ENCODE measurements at regions not wholly inside any gene's neighbourhood (a gene's known extent, or its start where the extent isn't known, plus 50 kb on each side); places are given as distances from the start of the nearest gene placed in this dataset.
"Not testable (repeated sequence)": the region's sequence is repeated elsewhere in the genome, so short reads cannot be mapped to it uniquely, and the experiment has no call there.

GRCh38 chr2:82342356-82342755, 2037.8 kb upstream of the LRRTM1 start:
- TF ChIP-seq CTCF (IDR thresholded peaks at IDR 0.05) (no peak), POLR2AphosphoS5 (IDR thresholded peaks at IDR 0.05) (no peak)
- WGBS, result 88% methylated on average over 3 of the region's 3 CpGs
- Histone ChIP-seq H3K36me3 (no peaks in the 10 kb centered on the region), H3K27me3 (no peaks in the 10 kb centered on the region), H3K27ac (no peak overlapping the region), H3K9me3 (no peaks in the 10 kb centered on the region), H3K4me1 (no peaks in the 10 kb centered on the region), H3K4me3 (no peak overlapping the region)
- DNase-seq (ENCODE audit: low spot score in 2 of 2), result no peak

GRCh38 chr2:82340578-82341053, 2036.1 kb upstream of the LRRTM1 start:
- no peak overlapping the region for H3K4me3 ChIP-seq
- no peaks in the 10 kb centered on the region for H3K9me3 ChIP-seq
- 62% methylated on average over 2 of the region's 2 CpGs for WGBS
- no peak for DNase-seq (ENCODE audit: low spot score in 2 of 2)
- no peaks in the 10 kb centered on the region for H3K4me1 ChIP-seq
- no peaks in the 10 kb centered on the region for H3K36me3 ChIP-seq
- H3K27ac ChIP-seq, result no peak overlapping the region
- TF ChIP-seq EP300 (IDR thresholded peaks at IDR 0.05) (no peak), POLR2AphosphoS5 (IDR thresholded peaks at IDR 0.05) (no peak), POLR2A (IDR thresholded peaks at IDR 0.05) (no peak), CTCF (IDR thresholded peaks at IDR 0.05) (no peak)
- H3K27me3 ChIP-seq, result no peaks in the 10 kb centered on the region

GRCh38 chr2:82339805-82340204, 2035.3 kb upstream of the LRRTM1 start:
- TF ChIP-seq CTCF (IDR thresholded peaks at IDR 0.05) (no peak), EP300 (IDR thresholded peaks at IDR 0.05) (no peak), POLR2AphosphoS5 (IDR thresholded peaks at IDR 0.05) (no peak), POLR2A (IDR thresholded peaks at IDR 0.05) (no peak)
- Histone ChIP-seq H3K4me3 (no peak overlapping the region), H3K4me1 (no peaks in the 10 kb centered on the region), H3K36me3 (no peaks in the 10 kb centered on the region), H3K27ac (no peak overlapping the region), H3K27me3 (no peaks in the 10 kb centered on the region), H3K9me3 (no peaks in the 10 kb centered on the region)
- WGBS, result 91% methylated on average over 2 of the region's 2 CpGs
- no peak for DNase-seq (ENCODE audit: low spot score in 2 of 2)

GRCh38 chr2:82333697-82334096, 2029.1 kb upstream of the LRRTM1 start:
- H3K27ac ChIP-seq, result no peak overlapping the region
- H3K4me3 ChIP-seq, result no peak overlapping the region
- H3K4me1 ChIP-seq, result no peaks in the 10 kb centered on the region
- TF ChIP-seq CTCF (IDR thresholded peaks at IDR 0.05), result no peak
- no peak for TF ChIP-seq EP300 (IDR thresholded peaks at IDR 0.05)
- TF ChIP-seq POLR2AphosphoS5 (IDR thresholded peaks at IDR 0.05), result no peak
- no peak for TF ChIP-seq POLR2A (IDR thresholded peaks at IDR 0.05)
- no peaks in the 10 kb centered on the region for H3K9me3 ChIP-seq
- no peaks in the 10 kb centered on the region for H3K36me3 ChIP-seq
- H3K27me3 ChIP-seq, result no peaks in the 10 kb centered on the region
- DNase-seq (ENCODE audit: low spot score in 2 of 2), result no peak
- 81% methylated on average over 8 of the region's 9 CpGs for WGBS

GRCh38 chr2:82330155-82330554, 2025.6 kb upstream of the LRRTM1 start:
- no peaks in the 10 kb centered on the region for H3K4me1 ChIP-seq
- H3K9me3 ChIP-seq, result no peaks in the 10 kb centered on the region
- H3K27ac ChIP-seq, result no peak overlapping the region
- DNase-seq (ENCODE audit: low spot score in 2 of 2), result no peak
- no peaks in the 10 kb centered on the region for H3K27me3 ChIP-seq
- no peaks in the 10 kb centered on the region for H3K36me3 ChIP-seq
- no peak for TF ChIP-seq POLR2AphosphoS5 (IDR thresholded peaks at IDR 0.05)
- TF ChIP-seq EP300 (IDR thresholded peaks at IDR 0.05), result no peak
- TF ChIP-seq CTCF (IDR thresholded peaks at IDR 0.05), result no peak
- no peak for TF ChIP-seq POLR2A (IDR thresholded peaks at IDR 0.05)
- 75% methylated on average over 2 of the region's 2 CpGs for WGBS
- H3K4me3 ChIP-seq, result no peak overlapping the region

- H3K4me1 ChIP-seq; H3K36me3 ChIP-seq; DNase-seq (ENCODE audit: low spot score in 2 of 2); H3K4me3 ChIP-seq; H3K9me3 ChIP-seq; H3K27ac ChIP-seq; H3K27me3 ChIP-seq: not testable (repeated sequence)
- whole genome bisulfite sequencing, result 95% methylated on average over 17 of the region's 42 CpGs
These were observed 2021.7 kb upstream of the LRRTM1 start for GRCh38 chr2:82326180-82326767.
